GM12874 (cell line): ENCODE measurements at regions not wholly inside any gene's neighbourhood (a gene's known extent, or its start where the extent isn't known, plus 50 kb on each side); places are given as distances from the start of the nearest gene placed in this dataset.

Experiments
- TF ChIP-seq, protein P1 (sequence below): IDR thresholded peaks from 2 replicates; pipeline ENCODE4 v1.5.1; 2011; ENCODE audit warnings: low read depth, mild to moderate bottlenecking, control low read depth, low read length, moderate library complexity; ENCODE audit not compliant: insufficient read depth

DNA sequence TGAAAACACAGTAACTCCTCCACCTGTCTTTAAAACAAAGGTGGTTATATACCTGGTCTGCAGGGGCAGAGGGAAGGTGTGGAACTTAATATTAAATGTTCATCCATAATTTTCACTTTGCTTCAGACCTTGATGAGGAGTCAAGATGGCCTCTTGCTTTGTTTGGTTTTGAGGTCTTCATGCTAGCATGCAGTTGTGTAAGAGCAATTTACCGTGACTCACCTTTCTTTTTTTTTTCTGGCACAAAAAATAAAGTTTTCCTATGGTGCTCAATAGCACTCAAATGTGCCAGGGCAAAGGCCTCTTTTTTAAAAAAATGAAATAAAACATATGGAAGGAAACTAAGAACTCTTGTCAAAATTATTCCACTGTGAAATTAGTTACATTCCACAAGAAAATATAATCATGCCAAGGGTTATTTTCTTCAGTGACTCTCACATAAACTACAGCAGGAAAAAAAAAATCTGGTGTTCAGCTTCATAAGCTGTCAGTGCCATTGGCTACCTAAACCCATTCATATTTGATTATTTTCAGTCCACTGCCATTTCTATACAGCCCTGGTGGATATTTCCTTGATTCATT lies 128.2 kb downstream of the SLC7A11 start:
- TF ChIP-seq, protein P1, sequence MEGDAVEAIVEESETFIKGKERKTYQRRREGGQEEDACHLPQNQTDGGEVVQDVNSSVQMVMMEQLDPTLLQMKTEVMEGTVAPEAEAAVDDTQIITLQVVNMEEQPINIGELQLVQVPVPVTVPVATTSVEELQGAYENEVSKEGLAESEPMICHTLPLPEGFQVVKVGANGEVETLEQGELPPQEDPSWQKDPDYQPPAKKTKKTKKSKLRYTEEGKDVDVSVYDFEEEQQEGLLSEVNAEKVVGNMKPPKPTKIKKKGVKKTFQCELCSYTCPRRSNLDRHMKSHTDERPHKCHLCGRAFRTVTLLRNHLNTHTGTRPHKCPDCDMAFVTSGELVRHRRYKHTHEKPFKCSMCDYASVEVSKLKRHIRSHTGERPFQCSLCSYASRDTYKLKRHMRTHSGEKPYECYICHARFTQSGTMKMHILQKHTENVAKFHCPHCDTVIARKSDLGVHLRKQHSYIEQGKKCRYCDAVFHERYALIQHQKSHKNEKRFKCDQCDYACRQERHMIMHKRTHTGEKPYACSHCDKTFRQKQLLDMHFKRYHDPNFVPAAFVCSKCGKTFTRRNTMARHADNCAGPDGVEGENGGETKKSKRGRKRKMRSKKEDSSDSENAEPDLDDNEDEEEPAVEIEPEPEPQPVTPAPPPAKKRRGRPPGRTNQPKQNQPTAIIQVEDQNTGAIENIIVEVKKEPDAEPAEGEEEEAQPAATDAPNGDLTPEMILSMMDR = no peak

DNA sequence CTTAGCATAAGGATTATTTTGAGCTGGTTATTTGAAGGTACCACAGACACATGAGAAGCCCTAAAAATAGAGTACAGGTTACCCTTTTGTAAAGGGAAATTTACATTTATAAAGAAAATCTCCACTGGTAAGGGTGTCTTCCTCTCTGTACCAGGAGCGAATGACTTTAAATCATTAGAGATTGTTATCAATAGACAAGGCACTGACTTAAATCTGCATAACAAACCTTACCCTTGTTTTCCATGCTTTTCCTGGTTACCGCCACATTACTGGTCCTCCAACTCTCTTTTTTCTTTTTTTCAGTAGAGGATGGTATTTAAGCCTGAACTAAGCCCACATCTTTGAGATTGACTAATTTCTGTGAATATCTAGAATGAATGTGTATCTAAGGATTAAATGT lies 129.8 kb downstream of the SLC7A11 start:
- TF ChIP-seq, protein P1 = no peak

DNA sequence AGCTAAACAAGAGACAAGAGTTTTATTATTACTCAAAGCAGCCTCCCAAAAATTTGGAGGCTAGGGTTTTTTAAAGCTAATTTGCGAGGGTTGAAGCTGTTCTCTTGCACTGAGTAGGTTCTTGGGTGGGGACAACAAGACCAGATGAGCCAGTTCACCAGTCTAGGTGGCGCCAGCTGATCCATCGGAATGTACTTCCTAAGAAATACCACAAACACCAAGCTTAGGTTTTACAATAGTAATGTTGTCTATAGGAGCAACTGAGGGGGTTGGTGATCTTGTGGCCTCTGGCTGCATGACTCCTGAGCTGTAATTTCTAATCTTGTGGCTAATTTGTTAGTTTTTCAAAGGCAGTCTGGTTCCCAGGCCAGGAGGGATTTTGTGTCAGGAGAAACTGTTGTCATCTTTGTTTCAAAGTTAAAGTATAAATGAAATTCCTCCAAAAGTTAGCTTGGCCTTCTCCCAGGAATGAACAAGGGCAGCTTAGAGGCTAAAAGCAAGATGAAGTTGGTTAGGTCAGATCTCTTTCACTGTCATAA lies 130.6 kb downstream of the SLC7A11 start:
- TF ChIP-seq, protein P1 = no peak

DNA sequence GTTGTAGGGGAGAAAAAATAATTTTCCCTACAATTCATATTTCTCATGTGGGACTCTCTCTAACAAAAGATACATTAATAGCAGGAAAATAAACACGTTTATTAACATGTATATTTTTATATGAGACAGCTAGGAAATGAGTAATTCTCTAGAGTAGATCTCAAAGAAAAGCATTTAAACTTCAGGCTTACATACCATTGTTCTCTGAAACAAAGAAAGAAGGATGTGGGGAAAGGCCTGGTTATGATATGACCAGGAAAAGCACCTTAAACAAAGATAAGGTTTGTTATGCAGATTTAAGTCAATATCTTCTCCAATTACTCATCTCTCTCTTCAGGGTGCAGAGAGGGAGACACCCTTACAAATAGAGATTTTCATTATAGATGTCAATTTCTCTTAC lies 131.3 kb downstream of the SLC7A11 start:
- TF ChIP-seq, protein P1 = no peak

DNA sequence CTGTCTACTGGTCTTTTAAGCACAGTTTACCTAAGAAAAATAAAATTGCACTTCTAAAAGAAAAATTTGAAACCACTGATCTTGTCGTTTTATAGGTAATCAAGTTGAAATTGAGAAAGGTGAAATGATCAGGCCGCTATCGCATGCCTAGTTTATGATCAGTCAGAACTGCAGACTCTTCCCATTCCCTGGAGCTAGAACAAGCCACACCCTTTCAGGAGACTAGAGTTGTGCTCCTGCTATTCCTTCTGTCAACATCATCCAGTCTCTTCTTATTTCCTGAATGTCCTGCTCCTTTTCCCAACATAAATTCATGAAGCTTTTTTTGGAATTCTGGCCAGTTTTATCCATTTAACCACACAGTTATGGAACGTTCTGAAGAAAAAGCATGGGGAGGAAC lies 135.1 kb downstream of the SLC7A11 start:
- TF ChIP-seq, protein P1 = no peak

DNA sequence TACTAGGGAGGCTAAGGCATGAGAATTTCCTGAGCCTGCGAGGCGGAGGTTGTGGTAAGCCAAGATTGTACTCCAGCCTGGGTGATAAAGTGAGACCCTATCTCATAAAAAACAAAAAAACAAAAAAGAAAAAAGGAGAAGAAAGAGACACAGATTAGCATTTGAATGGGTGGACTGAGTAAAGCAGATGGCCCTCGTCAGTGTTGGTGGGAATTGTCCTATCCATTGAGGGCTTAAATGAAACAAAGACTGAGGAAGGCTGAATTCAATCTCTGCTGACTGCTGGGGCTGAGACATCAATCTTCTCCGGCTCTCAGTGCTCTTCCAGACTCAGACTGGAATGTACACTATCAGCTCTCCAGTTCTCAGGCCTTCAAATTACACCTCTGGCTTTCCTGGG lies 136.8 kb downstream of the SLC7A11 start:
- TF ChIP-seq, protein P1 = no peak

DNA sequence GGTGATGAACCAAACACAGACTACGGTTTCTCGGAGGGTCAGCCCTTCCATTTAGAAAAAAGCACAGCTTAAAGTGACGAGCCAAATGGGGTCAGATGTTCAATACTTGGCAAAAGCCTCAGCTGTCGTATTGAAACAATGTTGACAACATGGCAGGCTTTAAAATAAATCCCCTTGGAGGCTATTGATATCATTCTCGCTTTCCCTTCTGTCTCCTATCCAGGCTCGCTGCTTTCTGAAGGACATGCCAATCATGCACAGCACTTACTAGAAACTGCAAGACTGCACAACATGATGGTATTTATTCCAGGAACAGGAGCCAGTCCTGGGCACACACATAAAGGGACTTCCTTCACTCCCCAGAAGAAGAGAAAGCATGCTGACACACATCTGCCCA lies 137.9 kb downstream of the SLC7A11 start:
- TF ChIP-seq, protein P1 = no peak
